H9 (cell line): ENCODE measurements at regions not wholly inside any gene's neighbourhood (a gene's known extent, or its start where the extent isn't known, plus 50 kb on each side); places are given as distances from the start of the nearest gene placed in this dataset.

Source experiments
- DNase-seq: peaks from one replicate; pipeline ENCODE4 v3.0.0-alpha.2; 2017
- H2AFZ ChIP-seq: one replicate; pipeline ENCODE4 v1.6.1; 2013; ENCODE audit warnings: mild to moderate bottlenecking, low read length, control low read depth, moderate library complexity
- H2AK5ac ChIP-seq: 2 replicates; pipeline ENCODE4 v1.6.1; 2013; ENCODE audit warnings: low read length, control low read depth, mixed read lengths; ENCODE audit not compliant: insufficient read length
- H2BK120ac ChIP-seq: one replicate; pipeline ENCODE4 v1.6.1; 2013; ENCODE audit warnings: low read depth, mild to moderate bottlenecking, low read length, control low read depth, inconsistent platforms; ENCODE audit not compliant: poor library complexity, severe bottlenecking
- H2BK12ac ChIP-seq: 2 replicates; pipeline ENCODE4 v1.6.1; 2013; ENCODE audit warnings: low read length, control low read depth, mixed read lengths, low read depth; ENCODE audit not compliant: insufficient read length
- H2BK15ac ChIP-seq: 2 replicates; pipeline ENCODE4 v1.6.1; 2013; ENCODE audit warnings: low read depth, low read length, control low read depth
- H2BK20ac ChIP-seq: one replicate; pipeline ENCODE4 v1.6.1; 2013; ENCODE audit warnings: low read depth, mild to moderate bottlenecking, low read length, control low read depth, inconsistent platforms; ENCODE audit not compliant: poor library complexity, severe bottlenecking
- H2BK5ac ChIP-seq: 2 replicates; pipeline ENCODE4 v1.6.1; 2013; ENCODE audit warnings: low read length, control low read depth, mixed read lengths; ENCODE audit not compliant: insufficient read length
- H3K14ac ChIP-seq: 2 replicates; pipeline ENCODE4 v1.6.1; 2013; ENCODE audit warnings: low read length, control low read depth; ENCODE audit not compliant: insufficient read depth
- H3K18ac ChIP-seq: 2 replicates; pipeline ENCODE4 v1.6.1; 2013; ENCODE audit warnings: low read depth, mild to moderate bottlenecking, mixed read lengths, low read length, control low read depth; ENCODE audit not compliant: insufficient read length
- H3K23ac ChIP-seq: 2 replicates; pipeline ENCODE4 v1.6.1; 2013; ENCODE audit warnings: low read length, control low read depth, mixed read lengths, low read depth; ENCODE audit not compliant: insufficient read length
- H3K23me2 ChIP-seq: 2 replicates; pipeline ENCODE4 v1.6.1; 2013; ENCODE audit warnings: low read depth, mild to moderate bottlenecking, mixed read lengths, low read length, control low read depth; ENCODE audit not compliant: insufficient read length, poor library complexity, severe bottlenecking
- H3K27ac ChIP-seq: 2 replicates; pipeline ENCODE4 v1.5.1; 2013; ENCODE audit warnings: low read length, control low read depth, mixed read lengths, low read depth; ENCODE audit not compliant: insufficient read length
- H3K27me3 ChIP-seq: 2 replicates; pipeline ENCODE4 v1.6.1; 2013; ENCODE audit warnings: low read length, control low read depth, inconsistent platforms; ENCODE audit not compliant: insufficient read depth
- H3K4ac ChIP-seq: 2 replicates; pipeline ENCODE4 v1.6.1; 2013; ENCODE audit warnings: low read depth, mild to moderate bottlenecking, control low read depth, inconsistent platforms, low read length, moderate library complexity
- H3K4me1 ChIP-seq: 2 replicates; pipeline ENCODE4 v1.6.1; 2013; ENCODE audit warnings: low read length, control low read depth, inconsistent platforms; ENCODE audit not compliant: insufficient read depth
- H3K4me2 ChIP-seq: 2 replicates; pipeline ENCODE4 v1.6.1; 2013; ENCODE audit warnings: low read length, control low read depth, mixed read lengths; ENCODE audit not compliant: insufficient read length, insufficient read depth
- H3K56ac ChIP-seq: 2 replicates; pipeline ENCODE4 v1.6.1; 2013; ENCODE audit warnings: low read depth, mild to moderate bottlenecking, mixed read lengths, low read length, control low read depth; ENCODE audit not compliant: insufficient read length
- H3K79me1 ChIP-seq: 2 replicates; pipeline ENCODE4 v1.6.1; 2013; ENCODE audit warnings: low read depth, mild to moderate bottlenecking, moderate library complexity, low read length, control low read depth, inconsistent platforms; ENCODE audit not compliant: insufficient read depth, poor library complexity, severe bottlenecking
- H3K79me2 ChIP-seq: 2 replicates; pipeline ENCODE4 v1.6.1; 2013; ENCODE audit warnings: low read length, control low read depth, inconsistent platforms; ENCODE audit not compliant: insufficient read depth
- H3K9ac ChIP-seq: 2 replicates; pipeline ENCODE4 v1.6.1; 2013; ENCODE audit warnings: low read length, control low read depth, mixed read lengths; ENCODE audit not compliant: insufficient read length; ENCODE audit errors: extremely low read depth
- H3K9me3 ChIP-seq: one replicate; pipeline ENCODE4 v1.6.1; 2013; ENCODE audit warnings: low read depth, low read length, inconsistent platforms; ENCODE audit not compliant: control insufficient read depth
- H3T11ph ChIP-seq: one replicate; pipeline ENCODE4 v1.6.1; 2013; ENCODE audit warnings: mild to moderate bottlenecking, low read length, control low read depth, inconsistent platforms
- H4K20me1 ChIP-seq: one replicate; pipeline ENCODE4 v1.6.1; 2013; ENCODE audit not compliant: control insufficient read depth, insufficient read length, insufficient read depth
- H4K5ac ChIP-seq: 2 replicates; pipeline ENCODE4 v1.6.1; 2013; ENCODE audit warnings: low read depth, mild to moderate bottlenecking, mixed read lengths, low read length, control low read depth; ENCODE audit not compliant: insufficient read length
- H4K8ac ChIP-seq: replicated peaks from 2 replicates; pipeline ENCODE4 v1.6.1; 2013; ENCODE audit warnings: low read length, control low read depth, mixed read lengths, low read depth; ENCODE audit not compliant: insufficient read length
- H4K91ac ChIP-seq: 2 replicates; pipeline ENCODE4 v1.6.1; 2013; ENCODE audit warnings: low read depth, mild to moderate bottlenecking, moderate library complexity, mixed read lengths, low read length, control low read depth; ENCODE audit not compliant: insufficient read length
- H3K27ac Mint-ChIP-seq, 3 experiments: 2 replicates in 2 of 3; 3 replicates in 1 of 3; pipeline ENCODE4 v1.8.0; 2020 to 2021; ENCODE audit warnings: mixed read lengths in 3 of 3, mild to moderate bottlenecking in 1 of 3, moderate library complexity in 1 of 3
- H3K27me3 Mint-ChIP-seq: 2 replicates; pipeline ENCODE4 v1.8.0; 2021; ENCODE audit warnings: low read depth, mild to moderate bottlenecking, moderate library complexity, mixed read lengths
- H3K36me3 Mint-ChIP-seq, 3 experiments: 2 replicates in 2 of 3; 3 replicates in 1 of 3; pipeline ENCODE4 v1.8.0; 2020 to 2021; ENCODE audit warnings: low read depth in 3 of 3, mixed read lengths in 3 of 3; ENCODE audit not compliant: insufficient read depth in 1 of 3
- H3K4me1 Mint-ChIP-seq, 2 experiments: 2 replicates each; pipeline ENCODE4 v1.8.0; 2020; ENCODE audit warnings: mixed read lengths in 2 of 2
- H3K4me3 Mint-ChIP-seq, 2 experiments: 2 replicates in 1 of 2; 3 replicates in 1 of 2; pipeline ENCODE4 v1.8.0; 2020 to 2021; ENCODE audit warnings: mild to moderate bottlenecking in 2 of 2, mixed read lengths in 2 of 2, moderate library complexity in 1 of 2
- H3K9me3 Mint-ChIP-seq, 2 experiments: 2 replicates in 1 of 2; 3 replicates in 1 of 2; pipeline ENCODE4 v1.8.0; 2020; ENCODE audit warnings: mild to moderate bottlenecking in 2 of 2, mixed read lengths in 2 of 2, moderate library complexity in 1 of 2
- TF ChIP-seq, protein P1 (sequence below): fragments of 200-600 bp; sonication (generic); conservative IDR thresholded peaks from 3 replicates; pipeline ENCODE4 v1.8.0; 2021; ENCODE audit warnings: antibody characterized with exemption, mild to moderate bottlenecking

- Histone ChIP-seq H3K9me3 (peaks cover 5% of the 10 kb centered on the region), H3T11ph (no peak overlapping the region), H3K27me3 (no peaks in the 10 kb centered on the region), H4K5ac (no peak overlapping the region), H3K23me2 (no peaks in the 10 kb centered on the region), H2AFZ (no peak overlapping the region), H3K9ac (no peak overlapping the region), H3K4me1 (no peaks in the 10 kb centered on the region), H3K56ac (no peak overlapping the region), H3K4me2 (no peak overlapping the region), H2BK20ac (no peak overlapping the region), H2BK12ac (no peak overlapping the region), H3K23ac (no peak overlapping the region), H4K91ac (no peak overlapping the region), H2AK5ac (no peak overlapping the region), H2BK15ac (no peak overlapping the region), H3K27ac (no peak overlapping the region), H3K18ac (no peak overlapping the region), H3K4ac (no peak overlapping the region), H4K20me1 (no peaks in the 10 kb centered on the region), H2BK120ac (no peak overlapping the region), H3K79me1 (no peaks in the 10 kb centered on the region), H2BK5ac (no peak overlapping the region), H3K14ac (no peak overlapping the region), H4K8ac (no peak overlapping the region), H3K79me2 (no peaks in the 10 kb centered on the region)
- Mint-ChIP-seq H3K27ac (peak overlapping the region in 1 of 3 experiments; percentile 42; a peak in 1 of 7 replicates), H3K4me3 (no peak overlapping the region), H3K9me3 (peaks cover 0 to 5% of the 10 kb centered on the region in 2 experiments; a peak in 3 of 5 replicates), H3K36me3 (peaks cover 0 to 2% (median 0%) of the 10 kb centered on the region in 3 experiments; a peak in 2 of 7 replicates), H3K4me1 (peaks cover 2 to 5% of the 10 kb centered on the region in 2 experiments; a peak in 3 of 4 replicates), H3K27me3 (no peaks in the 10 kb centered on the region)
- DNase-seq: no peak
- TF ChIP-seq, protein P1, sequence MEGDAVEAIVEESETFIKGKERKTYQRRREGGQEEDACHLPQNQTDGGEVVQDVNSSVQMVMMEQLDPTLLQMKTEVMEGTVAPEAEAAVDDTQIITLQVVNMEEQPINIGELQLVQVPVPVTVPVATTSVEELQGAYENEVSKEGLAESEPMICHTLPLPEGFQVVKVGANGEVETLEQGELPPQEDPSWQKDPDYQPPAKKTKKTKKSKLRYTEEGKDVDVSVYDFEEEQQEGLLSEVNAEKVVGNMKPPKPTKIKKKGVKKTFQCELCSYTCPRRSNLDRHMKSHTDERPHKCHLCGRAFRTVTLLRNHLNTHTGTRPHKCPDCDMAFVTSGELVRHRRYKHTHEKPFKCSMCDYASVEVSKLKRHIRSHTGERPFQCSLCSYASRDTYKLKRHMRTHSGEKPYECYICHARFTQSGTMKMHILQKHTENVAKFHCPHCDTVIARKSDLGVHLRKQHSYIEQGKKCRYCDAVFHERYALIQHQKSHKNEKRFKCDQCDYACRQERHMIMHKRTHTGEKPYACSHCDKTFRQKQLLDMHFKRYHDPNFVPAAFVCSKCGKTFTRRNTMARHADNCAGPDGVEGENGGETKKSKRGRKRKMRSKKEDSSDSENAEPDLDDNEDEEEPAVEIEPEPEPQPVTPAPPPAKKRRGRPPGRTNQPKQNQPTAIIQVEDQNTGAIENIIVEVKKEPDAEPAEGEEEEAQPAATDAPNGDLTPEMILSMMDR: no peak
These were observed 184.2 kb upstream of the RHOBTB1 start for GRCh38 chr10:61128196-61128595.
